Vagina (tissue), 2 donors: ENCODE measurements at regions not wholly inside any gene's neighbourhood (a gene's known extent, or its start where the extent isn't known, plus 50 kb on each side); places are given as distances from the start of the nearest gene placed in this dataset.

Source experiments
- DNase-seq, 2 donors: peaks; one replicate each; pipeline ENCODE4 v3.0.0-alpha.2; 2017; ENCODE audit errors: extremely low spot score in 2 of 2
- H3K27ac ChIP-seq: fragments of 200-600 bp; sonication (generic); one replicate; pipeline ENCODE4 v1.5.1; 2019
- H3K27me3 ChIP-seq: fragments of 200-600 bp; sonication (generic); one replicate; pipeline ENCODE4 v1.5.1; 2019
- H3K36me3 ChIP-seq, 2 donors: fragments of 200-600 bp; sonication (generic); one replicate each; pipeline ENCODE4 v1.5.1; 2017 to 2019
- H3K4me1 ChIP-seq: fragments of 200-600 bp; sonication (generic); one replicate; pipeline ENCODE4 v1.5.1; 2019
- H3K4me3 ChIP-seq, 2 donors: fragments of 200-600 bp; sonication (generic); 1 replicate in 1 of 2; 2 replicates in 1 of 2; pipeline ENCODE4 v1.5.1; 2016 to 2019
- H3K9me3 ChIP-seq: fragments of 200-600 bp; sonication (generic); one replicate; pipeline ENCODE4 v1.5.1; 2019
- POLR2A ChIP-seq, 2 donors: fragments of 450-650 bp; IDR thresholded peaks; one replicate each; pipeline ENCODE4 v1.6.1; 2017; ENCODE audit warnings: antibody characterized with exemption in 2 of 2, mild to moderate bottlenecking in 2 of 2, moderate library complexity in 2 of 2
- POLR2AphosphoS5 ChIP-seq, 2 donors: sonication (generic); formaldehyde crosslinking; IDR thresholded peaks; one replicate each; pipeline ENCODE4 v1.9.0; 2017; ENCODE audit warnings: antibody characterized with exemption in 2 of 2, mild to moderate bottlenecking in 2 of 2, low read depth in 1 of 2; ENCODE audit not compliant: insufficient read depth in 1 of 2
- intact Hi-C: fragments of 100-400 bp; cut with DNase I; formaldehyde crosslinking; loops from one replicate; pipeline ENCODE4 v1.15.1; 2023
- TF ChIP-seq, protein P1 (sequence below), 3 experiments: fragments of 450-650 bp in 2 of 3; fragments of 200-600 bp in 1 of 3; sonication (generic) in 1 of 3; IDR thresholded peaks; one replicate each; pipeline ENCODE4 v1.5.1; 2017 to 2019; ENCODE audit warnings: antibody characterized with exemption in 3 of 3, mild to moderate bottlenecking in 2 of 3, moderate library complexity in 2 of 3

DNA sequence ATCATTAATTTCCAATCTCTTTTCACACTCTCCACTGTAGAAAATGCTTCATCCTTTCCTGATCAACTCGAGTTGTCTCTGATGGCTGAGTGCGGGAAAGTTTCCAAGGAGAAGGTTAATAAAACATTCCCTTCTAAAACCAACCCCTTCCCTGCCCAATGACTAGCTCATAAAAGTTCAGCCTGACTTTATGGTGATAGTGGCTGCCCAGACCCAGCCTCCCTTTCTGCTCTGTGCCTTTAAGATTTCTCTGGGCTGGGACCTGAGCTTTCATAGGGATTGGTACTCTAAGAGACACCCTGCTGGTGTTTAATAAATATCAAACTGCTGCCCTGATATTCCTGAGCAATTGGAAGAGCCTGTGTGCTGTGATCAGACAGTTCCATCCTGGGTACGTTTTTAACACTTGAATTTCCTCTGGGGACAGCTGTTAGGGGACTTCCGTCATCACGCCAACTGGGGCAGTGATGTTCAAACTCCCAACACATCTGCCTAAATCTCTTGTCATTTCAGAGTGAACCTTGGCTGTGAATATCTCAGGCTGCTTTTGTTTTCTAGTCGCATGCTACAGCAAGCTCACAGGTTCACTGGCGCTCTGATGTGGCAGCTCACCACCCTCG is 195.0 kb upstream of the KIRREL3 start:
- intact Hi-C loops = no loop called here
- DNase-seq = no peak
- H3K9me3 ChIP-seq = no peaks in the 10 kb centered on the region
- TF ChIP-seq, protein P1, sequence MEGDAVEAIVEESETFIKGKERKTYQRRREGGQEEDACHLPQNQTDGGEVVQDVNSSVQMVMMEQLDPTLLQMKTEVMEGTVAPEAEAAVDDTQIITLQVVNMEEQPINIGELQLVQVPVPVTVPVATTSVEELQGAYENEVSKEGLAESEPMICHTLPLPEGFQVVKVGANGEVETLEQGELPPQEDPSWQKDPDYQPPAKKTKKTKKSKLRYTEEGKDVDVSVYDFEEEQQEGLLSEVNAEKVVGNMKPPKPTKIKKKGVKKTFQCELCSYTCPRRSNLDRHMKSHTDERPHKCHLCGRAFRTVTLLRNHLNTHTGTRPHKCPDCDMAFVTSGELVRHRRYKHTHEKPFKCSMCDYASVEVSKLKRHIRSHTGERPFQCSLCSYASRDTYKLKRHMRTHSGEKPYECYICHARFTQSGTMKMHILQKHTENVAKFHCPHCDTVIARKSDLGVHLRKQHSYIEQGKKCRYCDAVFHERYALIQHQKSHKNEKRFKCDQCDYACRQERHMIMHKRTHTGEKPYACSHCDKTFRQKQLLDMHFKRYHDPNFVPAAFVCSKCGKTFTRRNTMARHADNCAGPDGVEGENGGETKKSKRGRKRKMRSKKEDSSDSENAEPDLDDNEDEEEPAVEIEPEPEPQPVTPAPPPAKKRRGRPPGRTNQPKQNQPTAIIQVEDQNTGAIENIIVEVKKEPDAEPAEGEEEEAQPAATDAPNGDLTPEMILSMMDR (IDR thresholded peaks at IDR 0.05) = no peak
- TF ChIP-seq POLR2AphosphoS5 (IDR thresholded peaks at IDR 0.05; ENCODE audit: insufficient read depth in 1 of 2, low read depth in 1 of 2) (no peak), POLR2A (IDR thresholded peaks at IDR 0.05) (no peak)
- no peak overlapping the region for H3K4me3 ChIP-seq
- no peaks in the 10 kb centered on the region for H3K27me3 ChIP-seq
- no peaks in the 10 kb centered on the region for H3K4me1 ChIP-seq
- no peaks in the 10 kb centered on the region for H3K36me3 ChIP-seq
- H3K27ac ChIP-seq = no peak overlapping the region

DNA sequence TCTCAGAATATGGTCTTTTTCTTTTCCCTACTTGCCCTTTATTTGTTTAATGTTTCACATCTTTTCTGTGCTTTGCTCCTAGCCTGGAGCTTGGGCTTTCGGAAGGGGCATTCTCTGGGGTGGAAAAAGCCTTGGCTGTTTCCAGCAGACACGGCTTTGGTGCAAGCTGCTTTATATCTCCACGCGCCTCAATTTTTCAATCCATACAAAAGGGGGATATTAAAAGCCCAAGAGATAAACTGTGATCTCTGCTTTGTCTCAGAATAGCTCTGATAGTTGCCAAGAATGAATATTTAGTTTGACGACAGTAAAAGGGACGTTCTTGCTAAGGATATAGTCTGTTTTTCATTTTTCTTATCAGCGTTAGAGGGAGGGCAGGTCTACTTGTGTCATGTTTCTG is 194.0 kb upstream of the KIRREL3 start:
- TF ChIP-seq, protein P1 (IDR thresholded peaks at IDR 0.05) = no peak
- TF ChIP-seq POLR2AphosphoS5 (IDR thresholded peaks at IDR 0.05; ENCODE audit: insufficient read depth in 1 of 2, low read depth in 1 of 2) = no peak
- no peak for TF ChIP-seq POLR2A (IDR thresholded peaks at IDR 0.05)
- no peak for DNase-seq
- H3K4me1 ChIP-seq = no peaks in the 10 kb centered on the region
- H3K27ac ChIP-seq = no peak overlapping the region
- no peaks in the 10 kb centered on the region for H3K36me3 ChIP-seq
- intact Hi-C loops = no loop called here
- no peaks in the 10 kb centered on the region for H3K27me3 ChIP-seq
- no peaks in the 10 kb centered on the region for H3K9me3 ChIP-seq
- H3K4me3 ChIP-seq = no peak overlapping the region

DNA sequence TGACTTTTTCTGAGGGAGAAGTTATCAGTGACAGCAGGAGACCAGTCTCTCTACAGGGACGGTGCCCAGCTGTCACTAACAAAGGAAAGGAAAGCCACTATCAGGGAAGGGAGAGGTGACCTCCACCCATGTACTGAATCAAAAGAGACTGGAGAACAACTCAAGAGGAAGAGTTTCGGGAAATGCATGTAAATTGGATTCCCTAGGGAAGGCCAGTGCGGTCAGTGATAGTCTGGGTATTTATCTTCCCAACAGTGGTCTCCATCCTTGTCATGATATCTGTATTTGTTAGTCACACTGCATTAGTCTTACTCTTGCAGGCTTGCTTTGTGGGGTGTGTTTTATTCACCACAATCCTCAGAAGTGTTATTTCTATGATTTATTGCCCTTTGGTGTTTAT is 193.4 kb upstream of the KIRREL3 start:
- H3K9me3 ChIP-seq = no peaks in the 10 kb centered on the region
- intact Hi-C loops = no loop called here
- no peaks in the 10 kb centered on the region for H3K36me3 ChIP-seq
- H3K27ac ChIP-seq = no peak overlapping the region
- no peaks in the 10 kb centered on the region for H3K4me1 ChIP-seq
- H3K4me3 ChIP-seq = no peak overlapping the region
- DNase-seq = no peak
- TF ChIP-seq POLR2A (IDR thresholded peaks at IDR 0.05) = no peak
- no peak for TF ChIP-seq POLR2AphosphoS5 (IDR thresholded peaks at IDR 0.05; ENCODE audit: insufficient read depth in 1 of 2, low read depth in 1 of 2)
- TF ChIP-seq, protein P1 (IDR thresholded peaks at IDR 0.05) = no peak
- no peaks in the 10 kb centered on the region for H3K27me3 ChIP-seq

DNA sequence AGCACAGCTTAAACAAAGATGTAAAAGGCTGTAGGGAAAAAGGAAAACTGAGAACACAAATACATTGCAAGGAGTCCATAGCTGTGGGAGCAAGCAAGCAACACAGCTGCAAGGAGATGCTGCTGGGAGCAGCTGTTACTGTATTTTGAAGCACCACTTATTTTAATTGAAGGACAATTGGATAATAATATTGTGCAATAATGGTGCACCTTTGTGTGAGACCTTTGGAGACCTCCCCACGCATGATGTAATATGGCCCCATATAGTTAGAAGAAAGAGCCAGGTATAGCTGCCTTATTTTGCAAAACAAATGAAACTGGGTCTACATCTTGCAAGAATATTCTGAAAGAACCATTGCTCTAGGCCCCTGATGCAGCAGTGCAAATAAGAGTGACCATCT is 191.1 kb upstream of the KIRREL3 start:
- no peaks in the 10 kb centered on the region for H3K27me3 ChIP-seq
- TF ChIP-seq, protein P1 (IDR thresholded peaks at IDR 0.05) = no peak
- TF ChIP-seq POLR2A (IDR thresholded peaks at IDR 0.05) (no peak), POLR2AphosphoS5 (IDR thresholded peaks at IDR 0.05; ENCODE audit: insufficient read depth in 1 of 2, low read depth in 1 of 2) (no peak)
- no peaks in the 10 kb centered on the region for H3K4me1 ChIP-seq
- intact Hi-C loops = no loop called here
- H3K36me3 ChIP-seq = no peaks in the 10 kb centered on the region
- H3K4me3 ChIP-seq = no peak overlapping the region
- no peaks in the 10 kb centered on the region for H3K9me3 ChIP-seq
- H3K27ac ChIP-seq = no peak overlapping the region
- DNase-seq = no peak

DNA sequence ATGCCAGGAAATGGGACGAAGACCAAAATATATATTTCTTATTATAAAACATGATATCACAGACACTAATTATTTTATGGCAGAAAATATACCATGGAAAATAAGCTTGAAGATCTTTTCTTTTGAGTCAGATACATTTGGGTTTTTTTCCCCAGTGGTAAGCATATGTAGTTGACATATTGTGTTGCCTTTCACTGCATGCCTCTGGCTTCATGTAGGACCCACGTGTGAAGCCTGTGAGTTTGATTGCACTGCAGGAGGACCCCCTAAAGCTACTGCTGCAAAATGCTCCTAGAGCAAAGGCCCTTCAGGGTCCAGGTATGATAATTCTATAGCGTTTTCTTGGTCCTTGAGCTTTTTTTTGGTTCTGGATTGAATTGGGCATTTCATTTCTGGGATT is 190.7 kb upstream of the KIRREL3 start:
- Histone ChIP-seq H3K4me3 (no peak overlapping the region), H3K36me3 (no peaks in the 10 kb centered on the region), H3K9me3 (no peaks in the 10 kb centered on the region), H3K27ac (no peak overlapping the region), H3K27me3 (no peaks in the 10 kb centered on the region), H3K4me1 (no peaks in the 10 kb centered on the region)
- TF ChIP-seq POLR2A (IDR thresholded peaks at IDR 0.05) = no peak
- TF ChIP-seq POLR2AphosphoS5 (IDR thresholded peaks at IDR 0.05; ENCODE audit: insufficient read depth in 1 of 2, low read depth in 1 of 2) = no peak
- TF ChIP-seq, protein P1 (IDR thresholded peaks at IDR 0.05) = no peak
- intact Hi-C loops = no loop called here
- no peak for DNase-seq
